HepG2 (cell line): ENCODE measurements at regions not wholly inside any gene's neighbourhood (a gene's known extent, or its start where the extent isn't known, plus 50 kb on each side); places are given as distances from the start of the nearest gene placed in this dataset.
A peak's percentile ranks its signal among the peaks of the same experiment; 100 is the strongest.

Experiments used
- ATAC-seq: fragments of 200-7000 bp; cut with Tn5 transposase; 3 replicates; pipeline ENCODE4 v1.9.1; 2020; ENCODE audit warnings: mild to moderate bottlenecking, moderate library complexity
- BruUV-seq: library from RNA; stranded (reverse); fragments of 400-500 nt; replicated peaks from 2 replicates; lab custom pipeline; 2021; lab: Mats Ljungman, UMichigan
- CTCF ChIA-PET: fragments of 300-600 bp; formaldehyde crosslinking; extraction: SDS; loops from one replicate; lab custom pipeline; 2021; ENCODE audit warnings: low total read pairs, inconsistent platforms, low intra/inter-chr PET ratio; lab: Yijun Ruan, JAX
- POLR2A ChIA-PET: fragments of 350-600 bp; sonication (Branson Sonifier 250); formaldehyde crosslinking; loops from one replicate; lab custom pipeline; 2020; ENCODE audit warnings: antibody characterized with exemption, inconsistent platforms; lab: Yijun Ruan, JAX
- DNase-seq: peaks from one replicate; pipeline ENCODE4 v3.0.0-alpha.2; 2015; ENCODE audit warnings: low spot score
- FAIRE-seq: peaks from 3 replicates; lab custom pipeline; 2011; peaks lifted over from hg19 to GRCh38; lab: Jason Lieb, UNC
- H2AFZ ChIP-seq: one replicate; pipeline ENCODE4 v1.6.1; 2011; ENCODE audit warnings: low read length, inconsistent platforms
- H3K27ac ChIP-seq: fragments of 300-600 bp; 3 replicates; pipeline ENCODE4 v1.8.0; 2011; ENCODE audit warnings: mixed run types, mild to moderate bottlenecking, mixed read lengths, low read length, inconsistent platforms; ENCODE audit not compliant: insufficient read depth; ENCODE audit errors: extremely low read length
- H3K27me3 ChIP-seq, 2 experiments: fragments of 200-600 bp in 1 of 2; 2 replicates in 1 of 2; 3 replicates in 1 of 2; pipeline versions ENCODE4 v1.6.0 to v1.8.0; 2011; ENCODE audit warnings: low read length in 2 of 2, mild to moderate bottlenecking in 2 of 2, moderate library complexity in 2 of 2, inconsistent platforms in 1 of 2; ENCODE audit not compliant: insufficient read depth in 2 of 2, control insufficient read depth in 1 of 2
- H3K36me3 ChIP-seq, 2 experiments: fragments of 200-600 bp in 1 of 2; replicated peaks in 1 of 2; 2 replicates in 1 of 2; 3 replicates in 1 of 2; pipeline versions ENCODE4 v1.5.1 to v1.8.0; 2011; ENCODE audit warnings: low read length in 2 of 2, inconsistent platforms in 1 of 2; ENCODE audit not compliant: insufficient read depth in 2 of 2, control insufficient read depth in 1 of 2
- H3K4me1 ChIP-seq: 2 replicates; pipeline ENCODE4 v1.5.1; 2012; ENCODE audit warnings: low read length, inconsistent platforms; ENCODE audit not compliant: insufficient read depth
- H3K4me2 ChIP-seq: 2 replicates; pipeline ENCODE4 v1.6.0; 2011; ENCODE audit warnings: low read depth, low read length, inconsistent platforms
- H3K4me3 ChIP-seq, 3 experiments: fragments of 200-600 bp in 1 of 3; sonication (generic), shearing (Covaris generic) in 1 of 3; replicated peaks in 1 of 3; 2 replicates each; pipeline ENCODE4 v1.5.1; 2011 to 2016; ENCODE audit warnings: low read length in 3 of 3, inconsistent platforms in 2 of 3, low read depth in 2 of 3, mild to moderate bottlenecking in 2 of 3, control low read depth in 1 of 3, mixed read lengths in 1 of 3; ENCODE audit not compliant: insufficient read depth in 1 of 3
- H3K79me2 ChIP-seq: one replicate; pipeline ENCODE4 v1.6.1; 2011; ENCODE audit warnings: low read length, inconsistent platforms; ENCODE audit not compliant: insufficient read depth
- H3K9ac ChIP-seq: 2 replicates; pipeline ENCODE4 v1.6.0; 2011; ENCODE audit warnings: mild to moderate bottlenecking, low read depth, low read length, inconsistent platforms; ENCODE audit not compliant: insufficient read depth
- H3K9me3 ChIP-seq: 2 replicates; pipeline ENCODE4 v1.5.1; 2012; ENCODE audit warnings: mild to moderate bottlenecking, low read length
- H4K20me1 ChIP-seq: 2 replicates; pipeline ENCODE4 v1.6.0; 2011; ENCODE audit warnings: inconsistent platforms, mild to moderate bottlenecking, low read length, moderate library complexity; ENCODE audit not compliant: insufficient read depth
- BCL6 ChIP-seq: IDR thresholded peaks from 2 replicates; pipeline ENCODE4 v1.6.1; 2016; ENCODE audit warnings: missing genetic modification reagents, missing compliant biosample characterization
- ELF3 ChIP-seq: IDR thresholded peaks from 2 replicates; pipeline ENCODE4 v1.6.1; 2016; ENCODE audit warnings: missing genetic modification reagents, missing compliant biosample characterization
- SUZ12 ChIP-seq: fragments of 150-350 bp; IDR thresholded peaks from 2 replicates; pipeline ENCODE4 v1.6.1; 2014; ENCODE audit warnings: low read depth, low read length
- ZNF280B ChIP-seq: sonication (generic); formaldehyde crosslinking; IDR thresholded peaks from 2 replicates; pipeline ENCODE4 v1.5.0; 2020; ENCODE audit warnings: missing genetic modification reagents, mild to moderate bottlenecking, borderline replicate concordance
- ZNF629 ChIP-seq: sonication (generic); formaldehyde crosslinking; conservative IDR thresholded peaks from 2 replicates; pipeline ENCODE4 v1.5.0; 2020; ENCODE audit warnings: missing genetic modification reagents
- WGBS: methylation state at CpG from one replicate; pipeline ENCODE4 v1.1.6; 2017; ENCODE audit warnings: low lambda C conversion rate; 5-methylcytosine and 5-hydroxymethylcytosine counted together
- in situ Hi-C: cut with HindIII; loops from 2 replicates; pipeline ENCODE4 v1.10.0; 2017; ENCODE audit warnings: low pct_unique_long_range_greater_than_20kb; ENCODE audit not compliant: extremely low pct_ligation_motif_present
- intact Hi-C: fragments of 100-400 bp; cut with micrococcal nuclease; formaldehyde crosslinking; loops from one replicate; pipeline ENCODE4 v1.10.0; 2022; ENCODE audit not compliant: unreplicated experiment

- H2AFZ ChIP-seq: peak overlapping the region; percentile 66
- no peaks in the 10 kb centered on the region for H3K36me3 ChIP-seq
- H3K9ac ChIP-seq: no peak overlapping the region
- DNase-seq (peak; percentile 31), ATAC-seq (peak; percentile 34; the same call in 2 of the 3 replicates), FAIRE-seq (no peak)
- intact Hi-C loops: no loop called here
- peak overlapping the region; percentile 19; the same call in 1 of the 2 replicates for H3K4me2 ChIP-seq
- H3K27me3 ChIP-seq: no peaks in the 10 kb centered on the region
- ChIA-PET POLR2A (no interaction called here), CTCF (no interaction called here)
- no peaks in the 10 kb centered on the region for H4K20me1 ChIP-seq
- no peaks in the 10 kb centered on the region for H3K79me2 ChIP-seq
- no peak overlapping the region for H3K4me3 ChIP-seq
- WGBS: 75% methylated on average over 13 of the region's 14 CpGs
- BruUV-seq: no TSS peak
- H3K4me1 ChIP-seq: peaks cover 57% of the 10 kb centered on the region
- no peak overlapping the region for H3K27ac ChIP-seq
- 0 out of 2 replicates have a peak, but pooled peaks have one; percentile 20 for TF ChIP-seq ELF3 (CRISPR knock-in tag)
- 0 out of 2 replicates have a peak, but pooled peaks have one; percentile 39 for TF ChIP-seq BCL6
- TF ChIP-seq ZNF280B (CRISPR knock-in tag): no peak
- in situ Hi-C loops: no loop called here
- no peaks in the 10 kb centered on the region for H3K9me3 ChIP-seq
Observed at GRCh38 chr1:213724640-213725536, 262.9 kb upstream of the PROX1 start.

GRCh38 chr1:213727853-213728592, 259.8 kb upstream of the PROX1 start:
- DNase-seq (no peak), FAIRE-seq (no peak), ATAC-seq (no peak)
- WGBS: 97% methylated on average over 20 of the region's 20 CpGs
- TF ChIP-seq SUZ12: no peak
- peak; percentile 31; the same call in 1 of the 2 replicates for TF ChIP-seq ZNF629 (CRISPR knock-in tag)
- CTCF ChIA-PET: no interaction called here
- Histone ChIP-seq H3K9ac (no peak overlapping the region), H3K4me2 (no peak overlapping the region), H3K9me3 (peaks cover 4% of the 10 kb centered on the region; the same call in 1 of the 2 replicates), H3K79me2 (no peaks in the 10 kb centered on the region), H3K36me3 (no peaks in the 10 kb centered on the region), H2AFZ (no peak overlapping the region), H3K4me1 (peaks cover 62% of the 10 kb centered on the region), H3K27ac (no peak overlapping the region), H3K27me3 (no peaks in the 10 kb centered on the region), H3K4me3 (no peak overlapping the region), H4K20me1 (no peaks in the 10 kb centered on the region)
- in situ Hi-C loops: no loop called here
- no TSS peak for BruUV-seq
- POLR2A ChIA-PET: interaction anchor here (0.7 kb wide), 1 partner anchor 322 kb away, joined by 3 read pairs; no protein-coding TSS in a partner anchor
- intact Hi-C loops: no loop called here
